NCI-H82 (cell line): ENCODE measurements at regions not wholly inside any gene's neighbourhood (a gene's known extent, or its start where the extent isn't known, plus 50 kb on each side); places are given as distances from the start of the nearest gene placed in this dataset.
A peak's percentile ranks its signal among the peaks of the same experiment; 100 is the strongest.

ENCODE experiments used
- DNase-seq: peaks from one replicate; lab custom pipeline; 2025; lab: John Stamatoyannopoulos, UW

- no peak for DNase-seq
Observed at GRCh38 chr3:162193148-162194095, 696.8 kb downstream of the OTOL1 start.

- DNase-seq = no peak
Observed at GRCh38 chr3:162195147-162195546, 698.5 kb downstream of the OTOL1 start.

- no peak for DNase-seq
Observed at GRCh38 chr3:162196964-162197363, 700.4 kb downstream of the OTOL1 start.

GRCh38 chr3:162200836-162201235 lies 704.2 kb downstream of the OTOL1 start:
- DNase-seq = no peak

- DNase-seq = no peak
Observed at GRCh38 chr3:162206648-162207047, 710.0 kb downstream of the OTOL1 start.

GRCh38 chr3:162211470-162211869 lies 714.9 kb downstream of the OTOL1 start:
- no peak for DNase-seq

- no peak for DNase-seq
Observed at GRCh38 chr3:162213196-162213595, 716.6 kb downstream of the OTOL1 start.

GRCh38 chr3:162213956-162214355 lies 717.3 kb downstream of the OTOL1 start:
- no peak for DNase-seq

GRCh38 chr3:162217647-162218046 lies 721.0 kb downstream of the OTOL1 start:
- DNase-seq = no peak

- DNase-seq = no peak
Observed at GRCh38 chr3:162218479-162218878, 721.9 kb downstream of the OTOL1 start.

GRCh38 chr3:162224746-162225145 lies 728.1 kb downstream of the OTOL1 start:
- DNase-seq = no peak

GRCh38 chr3:162236949-162237348 lies 740.3 kb downstream of the OTOL1 start:
- DNase-seq = peak; percentile 34

- no peak for DNase-seq
Observed at GRCh38 chr3:162250782-162251181, 754.2 kb downstream of the OTOL1 start.

- DNase-seq = no peak
Observed at GRCh38 chr3:162262129-162262528, 765.5 kb downstream of the OTOL1 start.

GRCh38 chr3:162263596-162263995 lies 767.0 kb downstream of the OTOL1 start:
- DNase-seq = no peak

- no peak for DNase-seq
Observed at GRCh38 chr3:162269636-162270458, 773.2 kb downstream of the OTOL1 start.

- DNase-seq = no peak
Observed at GRCh38 chr3:162274070-162274469, 777.5 kb downstream of the OTOL1 start.

- DNase-seq = no peak
Observed at GRCh38 chr3:162278834-162279233, 782.2 kb downstream of the OTOL1 start.

GRCh38 chr3:162285259-162285658 lies 788.7 kb downstream of the OTOL1 start:
- no peak for DNase-seq

GRCh38 chr3:162287600-162287999 lies 791.0 kb downstream of the OTOL1 start:
- no peak for DNase-seq

- no peak for DNase-seq
Observed at GRCh38 chr3:162292409-162292808, 795.8 kb downstream of the OTOL1 start.

GRCh38 chr3:162295323-162295983 lies 798.8 kb downstream of the OTOL1 start:
- DNase-seq = no peak
